ENCODE measurements at regions not wholly inside any gene's neighbourhood (a gene's known extent, or its start where the extent isn't known, plus 50 kb on each side); places are given as distances from the start of the nearest gene placed in this dataset.

DNA sequence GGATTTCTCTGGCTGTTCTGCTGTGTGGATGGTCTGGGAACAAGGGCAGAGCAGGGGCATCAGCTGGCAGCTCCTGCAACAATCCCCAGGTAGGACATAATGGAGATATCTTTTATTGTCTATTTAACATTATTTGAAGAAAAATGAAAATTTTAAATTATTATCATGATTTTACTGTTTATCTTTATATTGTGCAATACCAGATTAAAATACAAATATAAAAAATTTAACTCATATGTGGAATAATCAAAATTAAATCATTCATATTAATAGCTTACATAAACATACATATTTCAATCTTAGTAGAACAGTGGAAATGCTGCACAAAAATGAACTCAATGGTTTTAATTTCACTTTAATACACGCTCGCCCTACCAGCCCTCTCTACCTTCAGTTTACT is 70.6 kb upstream of the FAM110C start:
- Mint-ChIP-seq H3K9me3 (no peaks in the 10 kb centered on the region), H3K27ac (no peak overlapping the region), H3K4me1 (ENCODE audit: low read depth) (no peaks in the 10 kb centered on the region), H3K36me3 (ENCODE audit: low read depth) (no peaks in the 10 kb centered on the region), H3K4me3 (no peak overlapping the region), H3K27me3 (ENCODE audit: low read depth) (peaks cover 10% of the 10 kb centered on the region)
- CTCF ChIA-PET = no interaction called here
- no peak for DNase-seq
- intact Hi-C loops (cut with micrococcal nuclease) = no loop called here

DNA sequence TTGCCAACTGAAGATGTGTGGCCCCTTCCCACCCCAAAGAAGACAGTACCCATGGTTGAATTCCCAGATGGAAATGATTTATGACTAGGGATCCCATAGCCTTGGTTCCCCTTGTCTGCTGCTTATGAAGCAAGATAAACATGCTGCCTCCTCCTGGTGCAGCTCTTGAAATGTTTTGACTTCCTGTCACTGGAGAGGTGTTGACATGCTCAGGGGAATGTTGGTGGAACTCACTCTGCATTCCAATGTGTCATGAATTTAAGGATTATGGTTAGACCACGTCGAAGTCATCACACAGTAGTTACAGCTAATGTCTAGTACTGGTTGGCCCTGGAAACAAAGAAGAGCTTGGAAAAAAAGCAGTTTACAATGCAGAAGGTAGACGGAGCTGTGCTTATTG is 69.0 kb upstream of the FAM110C start:
- DNase-seq = no peak
- Mint-ChIP-seq H3K9me3 (no peaks in the 10 kb centered on the region), H3K4me3 (no peak overlapping the region), H3K27ac (no peak overlapping the region), H3K4me1 (ENCODE audit: low read depth) (no peaks in the 10 kb centered on the region), H3K36me3 (ENCODE audit: low read depth) (no peaks in the 10 kb centered on the region), H3K27me3 (ENCODE audit: low read depth) (peaks cover 12% of the 10 kb centered on the region)
- CTCF ChIA-PET = no interaction called here
- intact Hi-C loops (cut with micrococcal nuclease) = no loop called here

- no peak overlapping the region for H3K4me3 Mint-ChIP-seq
- H3K9me3 Mint-ChIP-seq = no peaks in the 10 kb centered on the region
- intact Hi-C loops (cut with micrococcal nuclease) = no loop called here
- DNase-seq = no peak
- CTCF ChIA-PET = no interaction called here
- no peaks in the 10 kb centered on the region for H3K4me1 Mint-ChIP-seq (ENCODE audit: low read depth)
- H3K27me3 Mint-ChIP-seq (ENCODE audit: low read depth) = peaks cover 12% of the 10 kb centered on the region
- H3K36me3 Mint-ChIP-seq (ENCODE audit: low read depth) = no peaks in the 10 kb centered on the region
- no peak overlapping the region for H3K27ac Mint-ChIP-seq
Measured at GRCh38 chr2:114616-115015, 68.3 kb upstream of the FAM110C start.

- H3K4me1 Mint-ChIP-seq (ENCODE audit: low read depth) = no peaks in the 10 kb centered on the region
- H3K4me3 Mint-ChIP-seq = no peak overlapping the region
- DNase-seq = no peak
- CTCF ChIA-PET = no interaction called here
- H3K36me3 Mint-ChIP-seq (ENCODE audit: low read depth) = peaks cover 8% of the 10 kb centered on the region
- peaks cover 26% of the 10 kb centered on the region for H3K9me3 Mint-ChIP-seq
- H3K27ac Mint-ChIP-seq = no peak overlapping the region
- H3K27me3 Mint-ChIP-seq (ENCODE audit: low read depth) = peaks cover 16% of the 10 kb centered on the region
- intact Hi-C loops (cut with micrococcal nuclease) = no loop called here
Measured at GRCh38 chr2:109998-110397, 63.7 kb upstream of the FAM110C start.

DNA sequence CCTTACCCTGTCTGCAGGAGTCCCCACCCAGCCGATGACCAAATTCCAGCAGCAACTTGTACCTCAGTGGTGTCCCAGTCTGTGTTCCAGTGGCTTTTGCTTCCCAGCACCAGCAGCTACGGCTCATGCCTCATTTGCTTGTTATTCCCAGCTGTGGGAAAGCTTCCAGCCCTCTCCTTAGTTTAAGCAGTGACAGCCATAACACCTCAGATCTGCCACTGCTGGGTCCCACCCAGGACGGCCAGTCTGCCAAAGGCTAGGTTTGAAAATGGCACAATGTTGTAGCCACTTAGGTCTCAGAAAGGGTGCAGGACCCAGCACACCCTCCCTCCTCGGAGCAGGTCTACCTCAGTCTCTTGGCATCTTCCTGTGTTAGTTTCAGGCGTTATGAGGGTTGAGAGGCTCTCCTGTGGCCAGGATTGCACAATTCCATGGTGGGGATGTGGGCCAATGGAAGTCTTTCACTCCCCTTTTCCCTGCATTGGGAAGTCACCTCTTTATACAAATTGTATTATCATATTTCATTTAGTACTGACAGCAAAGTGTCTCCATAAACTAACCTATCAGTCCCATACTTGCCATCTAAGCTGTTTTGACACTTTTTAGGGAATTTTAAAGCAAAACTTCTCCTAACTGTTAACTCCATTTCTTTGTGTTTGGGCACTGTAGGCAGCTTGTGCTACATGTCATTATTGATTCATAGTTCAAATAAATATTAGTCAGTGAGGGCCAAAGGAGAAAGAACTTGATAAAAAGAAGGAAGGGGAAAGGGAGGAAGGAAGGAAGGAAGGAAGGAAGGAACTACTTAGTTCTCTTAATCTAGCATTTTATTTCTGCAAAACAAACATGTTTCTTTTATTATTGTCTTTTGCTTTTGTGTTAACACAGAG is 62.9 kb upstream of the FAM110C start:
- Mint-ChIP-seq H3K36me3 (ENCODE audit: low read depth) (peaks cover 8% of the 10 kb centered on the region), H3K4me1 (ENCODE audit: low read depth) (no peaks in the 10 kb centered on the region), H3K27me3 (ENCODE audit: low read depth) (peaks cover 12% of the 10 kb centered on the region), H3K27ac (no peak overlapping the region), H3K9me3 (peaks cover 31% of the 10 kb centered on the region), H3K4me3 (no peak overlapping the region)
- CTCF ChIA-PET = no interaction called here
- intact Hi-C loops (cut with micrococcal nuclease) = no loop called here
- DNase-seq = no peak

- intact Hi-C loops (cut with micrococcal nuclease) = no loop called here
- DNase-seq = no peak
- Mint-ChIP-seq H3K4me3 (no peak overlapping the region), H3K36me3 (ENCODE audit: low read depth) (peaks cover 1% of the 10 kb centered on the region), H3K9me3 (peaks cover 17% of the 10 kb centered on the region), H3K27ac (no peak overlapping the region), H3K27me3 (ENCODE audit: low read depth) (peaks cover 1% of the 10 kb centered on the region), H3K4me1 (ENCODE audit: low read depth) (no peaks in the 10 kb centered on the region)
- CTCF ChIA-PET = interaction anchor here (0.6 kb wide), 1 partner anchor 45 kb away, joined by 4 read pairs; no protein-coding TSS in a partner anchor
Measured at GRCh38 chr2:101016-101415, 54.7 kb upstream of the FAM110C start.

Data from activated naive CD4-positive, alpha-beta T cell treated with anti-CD3 and anti-CD28 coated beads for 36 hours (primary cell).